ENCODE measurements at regions not wholly inside any gene's neighbourhood (a gene's known extent, or its start where the extent isn't known, plus 50 kb on each side); places are given as distances from the start of the nearest gene placed in this dataset.

- TF ChIP-seq POLR2A (IDR thresholded peaks at IDR 0.05) (no peak), CTCF (IDR thresholded peaks at IDR 0.05) (no peak)
These were observed 205.5 kb upstream of the ARSJ start for GRCh38 chr4:114184901-114185300.
